HEK293T (cell line): ENCODE measurements at regions not wholly inside any gene's neighbourhood (a gene's known extent, or its start where the extent isn't known, plus 50 kb on each side); places are given as distances from the start of the nearest gene placed in this dataset.

Experiments
- CTCF ChIA-PET: fragments of 350-600 bp; formaldehyde crosslinking; extraction: SDS; loops from one replicate; lab custom pipeline; 2021; ENCODE audit warnings: antibody characterized with exemption, inconsistent platforms; lab: Yijun Ruan, JAX
- POLR2A ChIA-PET: fragments of 350-600 bp; formaldehyde crosslinking; extraction: SDS; loops from one replicate; lab custom pipeline; 2020; ENCODE audit warnings: antibody characterized with exemption, inconsistent platforms; lab: Yijun Ruan, JAX
- DNase-seq: peaks from one replicate; pipeline ENCODE4 v3.0.0; 2012; ENCODE audit warnings: mixed read lengths; ENCODE audit errors: extremely low spot score
- ARNT ChIP-seq: fragments of 450-650 bp; IDR thresholded peaks from 2 replicates; pipeline ENCODE4 v1.6.1; 2017; ENCODE audit warnings: mild to moderate bottlenecking
- BHLHE40 ChIP-seq: fragments of 450-650 bp; IDR thresholded peaks from 2 replicates; pipeline ENCODE4 v1.6.1; 2016; ENCODE audit warnings: mild to moderate bottlenecking, moderate library complexity, borderline replicate concordance
- CTBP1 ChIP-seq: fragments of 450-650 bp; IDR thresholded peaks from 2 replicates; pipeline ENCODE4 v1.6.1; 2016; ENCODE audit warnings: borderline replicate concordance
- ELF4 ChIP-seq: fragments of 450-650 bp; IDR thresholded peaks from 2 replicates; pipeline ENCODE4 v1.6.1; 2017; ENCODE audit warnings: antibody characterized with exemption
- FOXA1 ChIP-seq: fragments of 450-650 bp; IDR thresholded peaks from 2 replicates; pipeline ENCODE4 v1.6.1; 2016; ENCODE audit warnings: mild to moderate bottlenecking
- FOXK2 ChIP-seq: fragments of 450-650 bp; IDR thresholded peaks from 2 replicates; pipeline ENCODE4 v1.6.1; 2016; ENCODE audit warnings: mild to moderate bottlenecking
- FOXM1 ChIP-seq: fragments of 450-650 bp; IDR thresholded peaks from 2 replicates; pipeline ENCODE4 v1.6.1; 2017; ENCODE audit warnings: mild to moderate bottlenecking, borderline replicate concordance
- HDGF ChIP-seq: fragments of 450-650 bp; IDR thresholded peaks from 2 replicates; pipeline ENCODE4 v1.6.1; 2017; ENCODE audit warnings: antibody characterized with exemption, borderline replicate concordance
- L3MBTL2 ChIP-seq: fragments of 450-650 bp; conservative IDR thresholded peaks from 2 replicates; pipeline ENCODE4 v1.6.1; 2016; ENCODE audit warnings: mild to moderate bottlenecking
- LEF1 ChIP-seq: fragments of 450-650 bp; IDR thresholded peaks from 2 replicates; pipeline ENCODE4 v1.6.1; 2017; ENCODE audit warnings: mild to moderate bottlenecking, borderline replicate concordance
- NFRKB ChIP-seq: fragments of 450-650 bp; IDR thresholded peaks from 2 replicates; pipeline ENCODE4 v1.6.1; 2016; ENCODE audit warnings: mild to moderate bottlenecking, moderate library complexity
- SP1 ChIP-seq: fragments of 450-650 bp; IDR thresholded peaks from 2 replicates; pipeline ENCODE4 v1.6.1; 2017
- SUZ12 ChIP-seq: fragments of 450-650 bp; IDR thresholded peaks from 2 replicates; pipeline ENCODE4 v1.6.1; 2016; ENCODE audit warnings: mild to moderate bottlenecking
- TARDBP ChIP-seq: fragments of 450-650 bp; IDR thresholded peaks from 2 replicates; pipeline ENCODE4 v1.6.1; 2016
- ZNF384 ChIP-seq: fragments of 450-650 bp; IDR thresholded peaks from 2 replicates; pipeline ENCODE4 v1.6.1; 2016
- TF ChIP-seq, protein P1 (sequence below): fragments of 450-650 bp; IDR thresholded peaks from 2 replicates; pipeline ENCODE4 v1.6.1; 2016

DNA sequence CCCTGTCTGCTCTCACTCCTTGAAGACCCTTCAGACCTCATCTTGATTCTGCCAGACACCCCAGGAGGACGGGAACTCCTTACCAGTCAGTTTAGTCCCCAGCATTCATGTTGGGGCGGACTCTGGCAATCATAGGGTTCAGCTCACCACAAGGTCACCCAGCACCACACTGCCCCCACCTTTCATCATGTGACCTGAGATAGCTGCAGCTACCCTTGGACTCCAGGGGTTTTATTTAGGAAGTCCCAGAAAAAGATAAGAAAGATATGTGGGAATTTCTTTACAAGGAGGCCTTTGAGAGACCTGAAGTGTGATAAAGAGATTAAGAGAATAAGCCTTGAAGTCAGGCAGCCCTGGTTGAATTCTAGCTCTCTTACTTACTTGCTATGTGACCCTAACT lies 59.8 kb upstream of the NLK start:
- no peak for DNase-seq
- no peak for TF ChIP-seq TARDBP
- TF ChIP-seq, protein P1, sequence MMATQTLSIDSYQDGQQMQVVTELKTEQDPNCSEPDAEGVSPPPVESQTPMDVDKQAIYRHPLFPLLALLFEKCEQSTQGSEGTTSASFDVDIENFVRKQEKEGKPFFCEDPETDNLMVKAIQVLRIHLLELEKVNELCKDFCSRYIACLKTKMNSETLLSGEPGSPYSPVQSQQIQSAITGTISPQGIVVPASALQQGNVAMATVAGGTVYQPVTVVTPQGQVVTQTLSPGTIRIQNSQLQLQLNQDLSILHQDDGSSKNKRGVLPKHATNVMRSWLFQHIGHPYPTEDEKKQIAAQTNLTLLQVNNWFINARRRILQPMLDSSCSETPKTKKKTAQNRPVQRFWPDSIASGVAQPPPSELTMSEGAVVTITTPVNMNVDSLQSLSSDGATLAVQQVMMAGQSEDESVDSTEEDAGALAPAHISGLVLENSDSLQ = no peak
- no peak for TF ChIP-seq ELF4
- no peak for TF ChIP-seq BHLHE40
- CTCF ChIA-PET = no interaction called here
- POLR2A ChIA-PET = no interaction called here

- TF ChIP-seq ARNT = no peak
- no peak for TF ChIP-seq FOXK2
- no peak for TF ChIP-seq BHLHE40
- TF ChIP-seq NFRKB = no peak
- TF ChIP-seq ZNF384 = no peak
- TF ChIP-seq FOXM1 = no peak
- no peak for TF ChIP-seq ELF4
- TF ChIP-seq TARDBP = no peak
- TF ChIP-seq, protein P1 = no peak
- no peak for TF ChIP-seq HDGF
- TF ChIP-seq FOXA1 = no peak
- no peak for TF ChIP-seq L3MBTL2
- TF ChIP-seq SP1 = no peak
- no peak for TF ChIP-seq CTBP1
- no peak for TF ChIP-seq SUZ12
- ChIA-PET CTCF (no interaction called here), POLR2A (no interaction called here)
- no peak for DNase-seq
Observed at GRCh38 chr17:27983853-27984252, 58.6 kb upstream of the NLK start.

- ChIA-PET POLR2A (no interaction called here), CTCF (no interaction called here)
- TF ChIP-seq LEF1 (no peak), BHLHE40 (no peak), ELF4 (no peak), ZNF384 (no peak), ARNT (no peak), NFRKB (no peak), FOXA1 (no peak), CTBP1 (no peak), FOXK2 (no peak), HDGF (no peak)
- TF ChIP-seq, protein P1 = no peak
- DNase-seq = no peak
Observed at GRCh38 chr17:27984404-27984803, 58.1 kb upstream of the NLK start.

DNA sequence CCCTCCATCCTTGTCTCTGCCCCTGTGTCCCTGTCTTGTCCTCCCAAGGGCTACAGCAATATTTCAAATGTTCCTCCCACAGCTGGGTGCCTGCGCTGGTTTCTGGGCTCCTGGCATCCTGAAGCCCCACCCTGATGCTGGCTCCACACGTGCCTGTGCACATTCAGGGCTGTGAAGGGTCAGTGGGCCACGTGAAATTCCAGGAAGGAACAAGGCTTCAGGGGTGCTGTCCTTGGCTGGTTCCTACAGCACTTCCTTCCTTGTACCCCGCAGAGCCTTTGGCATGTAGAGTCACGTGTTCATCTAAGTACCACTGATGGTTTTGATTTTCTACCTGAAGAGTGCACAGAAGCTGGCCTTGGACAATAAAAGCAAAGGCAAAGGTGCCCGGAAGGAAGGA lies 57.7 kb upstream of the NLK start:
- TF ChIP-seq ELF4 (no peak), TARDBP (no peak), BHLHE40 (no peak), LEF1 (no peak), FOXA1 (no peak), ARNT (no peak)
- ChIA-PET POLR2A (no interaction called here), CTCF (no interaction called here)
- DNase-seq = no peak

DNA sequence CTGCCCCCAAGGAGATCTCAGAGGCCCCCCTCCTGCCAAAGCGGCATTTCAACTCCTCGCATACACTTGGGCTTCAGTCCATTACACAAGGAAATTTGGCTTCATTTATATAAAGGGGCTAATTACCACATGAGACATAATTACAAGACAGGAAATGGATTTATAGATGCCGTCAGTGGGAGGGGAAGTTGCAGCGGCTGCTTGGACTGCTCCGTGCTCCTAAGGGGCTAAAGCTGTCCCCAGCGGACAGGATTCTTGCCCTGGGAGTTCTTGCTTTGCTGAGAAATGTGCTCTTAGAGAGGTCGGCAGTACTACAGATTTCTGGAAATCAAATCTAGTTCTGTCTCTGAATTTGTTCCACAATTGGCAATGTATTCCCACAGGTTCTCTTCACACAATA lies 57.2 kb upstream of the NLK start:
- no peak for DNase-seq
- TF ChIP-seq ZNF384 = no peak
- TF ChIP-seq FOXM1 = no peak
- TF ChIP-seq, protein P1 = no peak
- TF ChIP-seq HDGF = no peak
- no peak for TF ChIP-seq ELF4
- no peak for TF ChIP-seq L3MBTL2
- TF ChIP-seq LEF1 = no peak
- TF ChIP-seq CTBP1 = no peak
- TF ChIP-seq SP1 = no peak
- ChIA-PET CTCF (interaction anchor here (1.0 kb wide), 1 partner anchor 10 kb away, joined by 3 read pairs; no protein-coding TSS in a partner anchor), POLR2A (interaction anchor here (0.7 kb wide), 1 partner anchor 140 kb away, joined by 3 read pairs; no protein-coding TSS in a partner anchor)

- no peak for TF ChIP-seq ZNF384
- TF ChIP-seq TARDBP = no peak
- TF ChIP-seq LEF1 = no peak
- no peak for TF ChIP-seq CTBP1
- TF ChIP-seq ELF4 = no peak
- TF ChIP-seq, protein P1 = no peak
- no peak for TF ChIP-seq SP1
- no peak for TF ChIP-seq L3MBTL2
- no peak for TF ChIP-seq ARNT
- TF ChIP-seq BHLHE40 = no peak
- no peak for TF ChIP-seq HDGF
- TF ChIP-seq SUZ12 = no peak
- no peak for TF ChIP-seq FOXK2
- TF ChIP-seq NFRKB = no peak
- no peak for TF ChIP-seq FOXA1
- TF ChIP-seq FOXM1 = no peak
- CTCF ChIA-PET = interaction anchor here (1.0 kb wide), 1 partner anchor 11 kb away, joined by 3 read pairs; no protein-coding TSS in a partner anchor
- POLR2A ChIA-PET = interaction anchor here (0.7 kb wide), 1 partner anchor 139 kb away, joined by 3 read pairs; no protein-coding TSS in a partner anchor
- DNase-seq = no peak
Observed at GRCh38 chr17:27985736-27986399, 56.6 kb upstream of the NLK start.
